Uterus (tissue), 3 donors: ENCODE measurements at regions not wholly inside any gene's neighbourhood (a gene's known extent, or its start where the extent isn't known, plus 50 kb on each side); places are given as distances from the start of the nearest gene placed in this dataset.

Source experiments
- DNase-seq, 2 donors: peaks; one replicate each; pipeline ENCODE4 v3.0.0-alpha.2; 2019 to 2020
- H3K27ac ChIP-seq, 2 donors: fragments of 200-600 bp; sonication (generic); 1 replicate in 1 of 2; 2 replicates in 1 of 2; pipeline ENCODE4 v1.5.1; 2016 to 2018
- H3K27me3 ChIP-seq, 2 donors: fragments of 200-600 bp; sonication (generic); one replicate each; pipeline ENCODE4 v1.5.1; 2018 to 2019; ENCODE audit warnings: control low read depth in 1 of 2
- H3K36me3 ChIP-seq, 2 donors: fragments of 200-600 bp; sonication (generic); one replicate each; pipeline ENCODE4 v1.5.1; 2019; ENCODE audit warnings: control low read depth in 1 of 2
- H3K4me1 ChIP-seq, 2 donors: fragments of 200-600 bp; sonication (generic); one replicate each; pipeline ENCODE4 v1.5.1; 2018 to 2019; ENCODE audit warnings: control low read depth in 1 of 2
- H3K4me3 ChIP-seq, 2 donors: fragments of 200-600 bp; sonication (generic); 1 replicate in 1 of 2; 2 replicates in 1 of 2; pipeline ENCODE4 v1.5.1; 2018 to 2019; ENCODE audit warnings: mild to moderate bottlenecking in 1 of 2
- H3K9me3 ChIP-seq, 2 donors: fragments of 200-600 bp; sonication (generic); one replicate each; pipeline ENCODE4 v1.5.1; 2019; ENCODE audit warnings: control low read depth in 1 of 2
- CTCF ChIP-seq, 4 experiments: fragments of 200-600 bp in 2 of 4; fragments of 450-650 bp in 2 of 4; sonication (generic) in 2 of 4; IDR thresholded peaks; one replicate each; pipeline ENCODE4 v1.5.1; 2016 to 2019; ENCODE audit warnings: antibody characterized with exemption in 4 of 4, mild to moderate bottlenecking in 2 of 4, moderate library complexity in 1 of 4
- POLR2A ChIP-seq, 2 donors: fragments of 450-650 bp; IDR thresholded peaks; one replicate each; pipeline ENCODE4 v1.6.1; 2016; ENCODE audit warnings: antibody characterized with exemption in 2 of 2, mild to moderate bottlenecking in 1 of 2, moderate library complexity in 1 of 2
- intact Hi-C: fragments of 100-400 bp; cut with DNase I; formaldehyde crosslinking; loops from one replicate; pipeline ENCODE4 v1.15.1; 2023; ENCODE audit warnings: low total_unique reads
- donor health status: DM: yes; HTN: yes; CAD: no.

DNA sequence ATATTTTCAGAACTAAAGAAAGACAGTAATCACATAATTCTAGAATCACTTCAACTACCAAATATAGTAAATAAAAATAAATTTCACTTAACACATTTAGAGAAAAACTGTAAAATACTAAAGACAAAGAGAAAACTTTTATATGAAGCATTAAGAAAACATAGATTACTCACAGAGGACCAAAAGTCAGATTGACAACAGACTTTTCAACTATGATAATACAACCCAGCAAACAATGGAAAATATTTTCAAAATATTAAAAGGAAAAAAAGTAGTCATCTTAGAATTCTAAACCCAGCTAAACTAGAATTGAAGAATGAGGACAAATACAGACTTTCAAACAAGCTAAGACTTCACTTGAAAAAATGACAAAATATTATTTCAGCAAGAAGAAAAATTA is 164.8 kb upstream of the ARID1B start:
- TF ChIP-seq POLR2A (IDR thresholded peaks at IDR 0.05), result no peak
- no peak for TF ChIP-seq CTCF (IDR thresholded peaks at IDR 0.05)
- Histone ChIP-seq H3K36me3 (no peaks in the 10 kb centered on the region), H3K9me3 (no peaks in the 10 kb centered on the region), H3K4me3 (no peak overlapping the region), H3K27me3 (no peaks in the 10 kb centered on the region), H3K4me1 (no peaks in the 10 kb centered on the region), H3K27ac (no peak overlapping the region)
- intact Hi-C loops, result no loop called here
- DNase-seq, result no peak

DNA sequence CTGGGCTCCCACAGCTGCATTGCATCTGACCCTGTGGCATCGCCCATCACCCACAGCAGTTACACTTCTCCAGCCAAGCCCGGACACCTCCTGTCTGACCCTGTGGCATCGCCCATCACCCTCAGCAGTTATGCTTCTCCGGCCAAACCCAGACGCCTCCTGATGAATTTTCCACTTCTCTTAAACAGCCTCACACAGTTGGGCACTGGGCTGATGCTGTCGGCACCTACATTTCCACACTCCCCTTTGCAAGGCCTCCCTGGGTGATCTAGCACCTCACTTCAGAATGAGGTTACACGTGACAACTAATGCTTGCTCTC is 175.2 kb upstream of the ARID1B start:
- Histone ChIP-seq H3K9me3 (no peaks in the 10 kb centered on the region), H3K36me3 (no peaks in the 10 kb centered on the region), H3K4me3 (no peak overlapping the region), H3K27ac (no peak overlapping the region), H3K4me1 (no peaks in the 10 kb centered on the region), H3K27me3 (no peaks in the 10 kb centered on the region)
- TF ChIP-seq POLR2A (IDR thresholded peaks at IDR 0.05) (no peak), CTCF (IDR thresholded peaks at IDR 0.05) (no peak)
- intact Hi-C loops, result no loop called here
- DNase-seq, result no peak

DNA sequence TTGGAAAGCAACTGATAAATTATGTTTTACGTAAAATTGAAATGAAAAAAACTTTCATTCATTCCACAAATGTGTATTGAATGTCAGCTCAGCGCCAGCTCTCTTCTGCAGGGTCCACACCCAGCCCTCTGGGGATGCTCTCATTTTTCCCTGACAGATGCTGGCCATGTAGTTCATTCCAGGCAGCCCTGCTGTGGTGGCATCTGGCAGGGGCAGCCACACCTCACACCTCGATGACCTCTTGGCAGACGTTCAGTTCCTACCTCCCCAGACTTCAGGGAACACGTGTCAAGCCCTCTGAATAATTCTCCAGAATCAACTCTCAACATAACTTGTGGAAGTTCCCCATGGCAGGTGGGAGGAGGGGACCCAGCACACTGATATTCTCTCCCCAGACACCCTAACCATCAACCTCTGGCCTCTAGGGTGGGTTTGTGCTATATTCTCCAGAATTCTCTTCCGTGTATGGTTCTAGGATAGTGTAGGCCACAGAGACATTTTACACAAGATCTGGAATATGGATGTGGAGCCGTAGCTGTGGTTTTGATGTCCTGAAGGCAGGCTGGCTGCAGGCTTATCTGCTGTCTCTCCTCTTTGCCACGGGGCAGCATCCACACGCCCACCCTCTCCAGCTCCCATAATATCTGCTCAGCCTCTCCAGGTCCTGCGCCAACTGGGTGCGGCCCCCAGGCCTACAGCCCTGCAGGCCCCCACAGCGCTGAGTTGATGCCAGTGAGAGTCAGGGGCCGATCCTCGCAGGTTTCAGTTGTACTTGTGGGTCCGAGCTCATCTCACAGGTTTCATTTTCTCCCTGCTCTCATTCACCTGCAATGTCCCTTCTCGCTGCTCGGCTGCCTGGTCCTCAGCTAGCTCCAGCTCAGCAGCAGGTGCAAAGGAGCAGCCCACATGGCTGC is 175.8 kb upstream of the ARID1B start:
- H3K4me3 ChIP-seq, result no peak overlapping the region
- no peaks in the 10 kb centered on the region for H3K36me3 ChIP-seq
- peak overlapping the region; percentile 68 to 75 for H3K27ac ChIP-seq
- H3K4me1 ChIP-seq, result no peaks in the 10 kb centered on the region
- DNase-seq, result no peak
- no peaks in the 10 kb centered on the region for H3K9me3 ChIP-seq
- H3K27me3 ChIP-seq, result no peaks in the 10 kb centered on the region
- intact Hi-C loops, result no loop called here
- TF ChIP-seq CTCF (IDR thresholded peaks at IDR 0.05) (no peak), POLR2A (IDR thresholded peaks at IDR 0.05) (no peak)

- TF ChIP-seq POLR2A (IDR thresholded peaks at IDR 0.05) (no peak), CTCF (IDR thresholded peaks at IDR 0.05) (no peak)
- Histone ChIP-seq H3K27ac (peak overlapping the region; percentile 68 to 75), H3K4me1 (no peaks in the 10 kb centered on the region), H3K36me3 (no peaks in the 10 kb centered on the region), H3K9me3 (no peaks in the 10 kb centered on the region), H3K27me3 (no peaks in the 10 kb centered on the region), H3K4me3 (no peak overlapping the region)
- intact Hi-C loops, result no loop called here
- no peak for DNase-seq
Observed at GRCh38 chr6:156600678-156601077, 176.5 kb upstream of the ARID1B start.

DNA sequence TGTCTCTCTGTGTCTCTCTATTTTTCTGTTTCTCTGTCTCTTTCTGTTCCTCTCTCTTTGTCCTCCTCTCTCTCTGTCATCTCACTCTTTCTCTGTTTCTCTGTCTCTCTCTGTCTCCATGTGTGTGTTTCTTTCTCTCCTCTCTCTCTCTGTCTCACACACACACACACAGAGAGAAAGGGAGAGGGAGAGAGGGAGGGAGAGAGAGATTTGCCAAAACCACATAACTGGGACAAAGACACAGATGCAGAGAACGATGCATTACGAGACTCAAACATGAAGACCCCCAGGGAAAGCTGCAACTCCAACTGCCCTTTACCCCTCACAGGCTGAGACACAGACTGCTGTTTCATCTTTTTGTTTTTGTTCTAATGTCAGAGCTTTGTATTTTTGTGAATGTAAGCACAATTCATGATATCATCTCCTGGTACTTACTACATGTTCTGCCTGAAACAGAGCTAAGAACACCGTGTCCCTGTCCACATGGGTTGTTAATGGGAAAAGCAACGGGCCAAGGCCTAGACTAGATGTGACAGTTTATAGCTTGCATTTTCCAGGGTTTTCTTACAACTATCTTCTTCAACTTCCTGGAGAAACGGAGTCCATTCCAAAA is 177.1 kb upstream of the ARID1B start:
- peak overlapping the region; percentile 68 to 75 for H3K27ac ChIP-seq
- H3K9me3 ChIP-seq, result no peaks in the 10 kb centered on the region
- H3K4me3 ChIP-seq, result no peak overlapping the region
- no peaks in the 10 kb centered on the region for H3K27me3 ChIP-seq
- no peak for TF ChIP-seq CTCF (IDR thresholded peaks at IDR 0.05)
- TF ChIP-seq POLR2A (IDR thresholded peaks at IDR 0.05), result no peak
- DNase-seq, result peak; percentile 62 to 74
- H3K36me3 ChIP-seq, result no peaks in the 10 kb centered on the region
- intact Hi-C loops, result no loop called here
- H3K4me1 ChIP-seq, result no peaks in the 10 kb centered on the region
